GM12874 (cell line): ENCODE measurements at regions not wholly inside any gene's neighbourhood (a gene's known extent, or its start where the extent isn't known, plus 50 kb on each side); places are given as distances from the start of the nearest gene placed in this dataset.

Experiments used
- CTCF ChIP-seq: IDR thresholded peaks from 2 replicates; pipeline ENCODE4 v1.5.1; 2011; ENCODE audit warnings: low read depth, mild to moderate bottlenecking, control low read depth, low read length, moderate library complexity; ENCODE audit not compliant: insufficient read depth

- TF ChIP-seq CTCF = no peak
These were observed 461.6 kb upstream of the DPP6 start for GRCh38 chr7:153590571-153590970.

GRCh38 chr7:153607354-153607753, 444.8 kb upstream of the DPP6 start:
- TF ChIP-seq CTCF = no peak

- no peak for TF ChIP-seq CTCF
These were observed 435.4 kb upstream of the DPP6 start for GRCh38 chr7:153616711-153617325.

- no peak for TF ChIP-seq CTCF
These were observed 424.9 kb upstream of the DPP6 start for GRCh38 chr7:153627323-153627722.

- no peak for TF ChIP-seq CTCF
These were observed 423.8 kb upstream of the DPP6 start for GRCh38 chr7:153628406-153628805.

- no peak for TF ChIP-seq CTCF
These were observed 423.4 kb upstream of the DPP6 start for GRCh38 chr7:153628825-153629224.

- TF ChIP-seq CTCF = no peak
These were observed 413.3 kb upstream of the DPP6 start for GRCh38 chr7:153638821-153639435.
